ENCODE measurements at regions not wholly inside any gene's neighbourhood (a gene's known extent, or its start where the extent isn't known, plus 50 kb on each side); places are given as distances from the start of the nearest gene placed in this dataset.

GRCh38 chr5:135122797-135123196 is 88.8 kb upstream of the PITX1 start:
- TF ChIP-seq EP300 (IDR thresholded peaks at IDR 0.05) = no peak
- TF ChIP-seq CTCF (IDR thresholded peaks at IDR 0.05) = no peak
- TF ChIP-seq POLR2AphosphoS5 (IDR thresholded peaks at IDR 0.05) = no peak
- TF ChIP-seq POLR2A (IDR thresholded peaks at IDR 0.05) = no peak

Measured in gastroesophageal sphincter (tissue), 3 donors.